H7 (cell line): ENCODE measurements at regions not wholly inside any gene's neighbourhood (a gene's known extent, or its start where the extent isn't known, plus 50 kb on each side); places are given as distances from the start of the nearest gene placed in this dataset.
"Not testable (repeated sequence)": the region's sequence is repeated elsewhere in the genome, so short reads cannot be mapped to it uniquely, and the experiment has no call there.

ENCODE experiments used
- DNase-seq: peaks from one replicate; pipeline ENCODE4 v3.0.0; 2012
- H3K27me3 ChIP-seq: 2 replicates; pipeline ENCODE4 v1.6.0; 2011; ENCODE audit warnings: mild to moderate bottlenecking, low read length; ENCODE audit not compliant: control insufficient read depth, insufficient read depth
- H3K36me3 ChIP-seq: replicated peaks from 2 replicates; pipeline ENCODE4 v1.5.1; 2011; ENCODE audit warnings: low read length; ENCODE audit not compliant: control insufficient read depth, insufficient read depth
- H3K4me3 ChIP-seq: 2 replicates; pipeline ENCODE4 v1.5.1; 2011; ENCODE audit warnings: low read depth, mild to moderate bottlenecking, control low read depth, low read length, moderate library complexity; ENCODE audit not compliant: insufficient read depth

DNA sequence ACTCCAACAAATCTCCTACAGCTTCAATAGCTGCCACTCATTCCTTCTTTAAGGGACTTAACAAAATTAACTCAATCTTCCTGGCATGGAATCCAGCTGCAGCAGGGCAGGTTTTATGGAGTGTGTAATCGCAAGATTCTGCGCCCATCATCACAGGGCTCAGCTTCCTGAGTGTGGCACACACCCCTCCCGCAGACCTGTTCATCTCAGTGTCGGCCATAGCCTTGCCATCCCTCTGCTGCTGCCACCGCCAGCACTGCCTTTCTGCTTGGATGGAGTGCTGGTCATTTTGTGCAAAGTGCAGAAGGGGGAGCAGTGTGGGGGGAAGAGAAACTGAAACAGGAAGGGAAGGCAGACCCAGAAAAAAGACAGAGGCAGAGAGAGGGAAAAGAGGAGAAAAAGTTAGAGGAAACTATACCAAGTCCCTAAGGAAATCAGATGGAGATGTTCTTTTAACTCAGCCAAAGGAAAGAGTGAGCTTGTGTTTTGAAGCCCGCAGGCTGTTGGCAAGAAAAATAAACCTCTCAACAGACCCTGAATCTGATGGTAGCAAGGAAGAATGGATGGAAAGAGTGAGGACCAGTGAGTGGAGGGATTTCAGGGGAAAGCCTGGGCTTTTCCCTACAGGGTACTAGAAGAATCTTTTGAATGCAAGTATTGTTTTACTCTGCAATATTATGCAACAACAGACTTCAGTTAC is 324.2 kb downstream of the SEC16B start:
- DNase-seq = no peak
- H3K4me3 ChIP-seq = no peak overlapping the region

DNA sequence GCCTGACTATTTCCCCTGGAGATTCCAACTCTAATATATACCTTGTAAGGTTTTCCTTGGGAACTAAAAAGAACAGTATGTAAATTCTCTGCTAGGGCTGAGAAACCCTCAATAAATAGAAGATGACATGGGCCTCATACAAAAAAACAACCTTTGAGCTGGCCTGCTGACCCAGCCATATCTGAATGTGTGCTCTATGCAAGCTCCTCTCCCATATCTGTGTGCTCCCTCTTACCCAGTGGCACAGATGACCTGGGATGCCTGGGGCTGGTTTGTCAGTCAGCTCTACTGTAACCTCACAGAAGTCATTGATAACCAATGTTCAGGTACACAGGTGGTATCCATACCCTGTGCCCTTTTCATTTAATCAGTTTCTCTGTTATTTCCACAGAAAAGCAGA is 329.2 kb downstream of the SEC16B start:
- H3K36me3 ChIP-seq = no peaks in the 10 kb centered on the region
- H3K27me3 ChIP-seq = no peaks in the 10 kb centered on the region
- no peak overlapping the region for H3K4me3 ChIP-seq
- DNase-seq = no peak

More for the DNA sequence above, 324.2 kb downstream of the SEC16B start:
- Histone ChIP-seq H3K27me3 (no peaks in the 10 kb centered on the region), H3K36me3 (no peaks in the 10 kb centered on the region)

DNA sequence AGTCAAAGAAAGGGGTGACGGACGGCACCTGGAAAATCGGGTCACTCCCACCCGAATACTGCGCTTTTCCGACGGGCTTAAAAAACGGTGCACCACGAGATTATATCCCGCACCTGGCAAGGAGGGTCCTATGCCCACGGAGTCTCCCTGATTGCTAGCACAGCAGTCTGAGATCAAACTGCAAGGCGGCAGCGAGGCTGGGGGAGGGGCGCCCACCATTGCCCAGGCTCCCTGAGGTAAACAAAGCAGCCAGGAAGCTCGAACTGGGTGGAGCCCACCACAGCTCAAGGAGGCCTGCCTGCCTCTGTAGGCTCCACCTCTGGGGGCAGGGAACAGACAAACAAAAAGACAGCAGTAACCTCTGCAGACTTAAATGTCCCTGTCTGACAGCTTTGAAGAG is 335.7 kb downstream of the SEC16B start:
- H3K4me3 ChIP-seq = peak overlapping the region; percentile 34
- DNase-seq, H3K36me3 ChIP-seq: not testable (repeated sequence)

DNA sequence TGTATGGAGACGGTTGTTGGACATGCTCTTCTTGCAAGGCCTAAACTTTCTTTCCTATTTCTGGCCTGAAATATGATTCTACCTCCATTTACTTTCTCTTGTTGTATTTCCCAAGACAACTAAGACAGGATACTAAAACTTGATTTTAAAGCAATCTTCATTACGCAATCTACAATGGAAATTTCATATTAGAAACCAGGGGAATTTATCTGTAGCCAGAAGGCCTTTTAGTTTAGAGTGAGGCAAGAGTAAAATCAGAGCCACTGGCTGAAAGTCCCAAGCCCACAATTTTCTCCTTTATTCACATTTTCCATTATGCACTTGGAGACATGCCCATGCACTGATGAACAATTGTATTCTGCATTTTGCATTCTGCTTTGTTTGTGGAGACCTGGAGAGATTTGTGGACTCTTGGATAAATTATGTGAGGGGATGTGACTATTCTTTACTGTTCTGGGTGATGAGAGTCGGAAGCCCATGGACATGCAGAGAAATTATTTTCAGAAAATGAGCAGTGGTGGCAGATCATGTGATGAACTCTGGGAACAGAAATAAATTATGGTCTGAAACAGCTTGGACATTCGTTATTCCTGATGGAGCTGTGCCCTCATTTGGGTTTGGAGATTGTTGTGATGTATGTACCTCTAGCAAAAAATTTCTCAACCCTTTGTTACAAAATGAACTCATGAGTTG is 336.8 kb downstream of the SEC16B start:
- Histone ChIP-seq H3K36me3 (no peaks in the 10 kb centered on the region), H3K27me3 (peaks cover 1% of the 10 kb centered on the region; the same call in 1 of the 2 replicates), H3K4me3 (no peak overlapping the region)
- no peak for DNase-seq

More for the DNA sequence above, 335.7 kb downstream of the SEC16B start:
- not testable (repeated sequence) for H3K27me3 ChIP-seq

DNA sequence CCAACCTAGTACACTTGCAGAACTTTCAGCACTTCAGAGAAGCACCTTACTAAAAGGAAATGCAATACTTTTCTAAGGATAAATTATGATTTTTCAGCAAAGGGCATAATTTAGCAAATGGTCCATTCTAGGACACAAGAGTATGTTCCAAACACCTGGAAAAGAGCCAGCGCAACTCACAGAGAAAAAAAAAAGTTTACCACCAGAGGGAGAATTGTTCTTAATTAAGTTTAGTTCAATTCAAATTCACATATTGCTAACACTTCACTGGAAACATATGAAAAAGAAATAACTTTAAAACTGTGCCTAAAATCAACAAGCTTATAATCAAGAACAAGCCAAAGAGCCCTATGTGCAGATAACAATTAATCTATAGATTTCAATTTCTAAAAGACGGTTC is 338.1 kb downstream of the SEC16B start:
- Histone ChIP-seq H3K4me3 (no peak overlapping the region), H3K27me3 (peaks cover 1% of the 10 kb centered on the region; the same call in 1 of the 2 replicates), H3K36me3 (no peaks in the 10 kb centered on the region)
- DNase-seq = no peak

DNA sequence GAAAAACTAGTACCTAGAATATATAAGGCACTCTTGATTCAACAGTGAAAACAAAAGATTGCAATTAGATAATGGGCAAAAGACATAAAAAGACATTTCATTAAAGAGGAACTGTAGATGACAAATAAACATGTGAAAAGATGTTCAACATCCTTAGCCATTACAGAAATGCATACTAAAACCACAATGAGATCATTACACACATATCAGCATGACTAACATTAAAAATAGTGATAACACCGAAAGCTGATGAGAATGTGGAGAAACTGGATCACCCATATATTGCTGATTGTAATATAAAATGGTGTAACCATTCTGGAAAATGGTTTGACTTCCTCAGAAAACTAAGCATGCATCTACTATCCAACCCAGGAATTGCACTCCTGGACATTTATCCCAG is 340.3 kb downstream of the SEC16B start:
- peaks cover 1% of the 10 kb centered on the region; the same call in 1 of the 2 replicates for H3K27me3 ChIP-seq
- no peaks in the 10 kb centered on the region for H3K36me3 ChIP-seq
- no peak for DNase-seq
- no peak overlapping the region for H3K4me3 ChIP-seq

DNA sequence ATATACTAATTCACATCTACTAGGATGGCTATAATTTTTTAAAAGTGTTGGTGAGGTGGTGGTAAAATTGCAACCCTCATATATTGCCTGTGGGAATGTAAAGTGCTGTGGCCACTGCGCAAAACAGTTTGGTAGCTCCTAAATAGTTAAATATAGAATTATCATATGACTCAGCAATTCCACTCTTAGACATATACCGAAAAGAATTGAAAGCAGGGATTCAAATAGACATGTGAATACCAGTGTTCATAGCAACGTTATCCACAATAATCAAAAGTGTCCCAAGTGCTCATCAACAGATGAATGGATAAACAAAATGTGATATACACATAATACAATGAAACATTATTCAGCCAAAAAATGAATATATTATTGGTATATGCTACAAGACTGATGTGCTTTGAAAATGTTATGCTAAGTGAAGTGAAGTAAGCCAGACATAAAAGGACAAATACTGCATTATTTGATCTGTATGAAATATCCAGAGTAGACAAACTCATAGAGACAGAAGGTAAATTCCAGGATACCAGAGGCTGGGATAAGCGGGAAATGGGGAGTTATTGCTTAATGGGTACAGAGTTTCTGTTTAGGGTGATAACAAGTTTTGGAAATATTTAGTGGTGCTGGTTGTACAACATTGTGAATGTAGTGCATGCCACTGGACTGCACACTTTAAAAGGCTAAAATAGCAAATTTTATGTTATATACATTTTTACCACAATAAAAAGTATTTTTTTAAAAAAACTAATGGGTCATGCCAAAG is 342.5 kb downstream of the SEC16B start:
- Histone ChIP-seq H3K4me3 (no peak overlapping the region), H3K27me3 (no peaks in the 10 kb centered on the region), H3K36me3 (no peaks in the 10 kb centered on the region)
- DNase-seq = no peak

DNA sequence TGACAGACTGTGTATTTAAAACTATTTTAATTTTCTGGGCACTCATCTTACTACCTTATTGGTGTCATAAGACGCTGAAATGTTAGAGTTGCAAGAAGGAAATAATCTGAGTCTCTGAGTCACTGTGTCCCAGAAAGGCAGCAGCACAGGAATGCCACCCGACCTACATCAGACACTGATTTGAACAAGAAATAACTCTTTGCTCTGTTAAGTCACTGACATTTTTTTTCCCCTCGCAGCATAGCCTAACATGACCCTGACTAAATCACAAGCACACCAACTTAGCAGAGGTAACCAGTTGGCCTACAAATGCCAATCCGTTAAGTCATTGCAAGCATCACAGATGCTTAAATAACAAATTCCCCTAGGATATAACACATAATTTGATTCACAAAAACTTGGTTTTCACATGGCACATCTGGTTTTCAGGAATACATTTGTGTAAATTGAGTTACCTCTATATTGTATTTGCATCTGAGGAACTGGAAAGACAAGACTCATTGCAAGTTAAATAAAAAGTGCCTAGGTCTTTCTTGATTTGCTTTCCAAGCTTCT is 349.1 kb downstream of the SEC16B start:
- Histone ChIP-seq H3K4me3 (no peak overlapping the region), H3K27me3 (no peaks in the 10 kb centered on the region), H3K36me3 (no peaks in the 10 kb centered on the region)
- no peak for DNase-seq

DNA sequence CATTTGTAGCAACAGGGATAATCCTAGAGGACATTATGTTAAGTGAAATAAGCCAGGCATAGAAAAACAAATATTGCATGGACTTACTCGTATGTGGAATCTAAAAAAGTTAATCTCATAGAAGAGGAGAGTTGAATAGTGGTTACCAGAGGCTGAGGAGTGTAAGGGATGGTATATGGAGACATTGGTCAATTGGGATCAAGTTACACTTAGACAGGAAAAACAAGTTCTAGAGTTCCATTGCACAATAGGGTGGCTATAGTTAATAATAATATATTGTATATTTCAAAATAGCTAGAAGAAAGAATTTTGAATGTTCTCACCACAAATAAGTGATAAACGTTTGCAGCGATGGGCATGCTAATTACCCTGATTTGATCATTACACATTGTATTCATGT is 354.6 kb downstream of the SEC16B start:
- H3K4me3 ChIP-seq = no peak overlapping the region
- H3K27me3 ChIP-seq = no peaks in the 10 kb centered on the region
- no peak for DNase-seq
- no peaks in the 10 kb centered on the region for H3K36me3 ChIP-seq

DNA sequence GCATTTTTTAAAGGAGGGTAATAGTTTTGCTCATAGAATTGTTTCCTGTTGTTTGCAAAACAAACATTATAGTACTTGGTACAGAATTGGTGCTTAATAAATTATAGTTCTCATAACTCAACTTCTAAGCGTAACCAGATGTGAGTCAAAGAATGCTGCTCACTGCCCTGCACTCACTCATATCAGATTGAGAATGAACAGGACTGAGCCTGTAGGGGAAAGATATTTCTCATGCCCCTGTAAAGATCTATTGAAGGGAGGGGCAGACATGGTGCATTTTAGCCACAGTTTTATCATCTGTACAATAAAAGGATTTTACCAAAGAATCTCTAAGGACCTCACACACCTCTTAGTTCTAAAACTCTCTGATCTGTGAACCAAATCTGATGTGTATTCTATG is 358.5 kb downstream of the SEC16B start:
- DNase-seq = no peak
- Histone ChIP-seq H3K27me3 (no peaks in the 10 kb centered on the region), H3K36me3 (no peaks in the 10 kb centered on the region), H3K4me3 (no peak overlapping the region)

DNA sequence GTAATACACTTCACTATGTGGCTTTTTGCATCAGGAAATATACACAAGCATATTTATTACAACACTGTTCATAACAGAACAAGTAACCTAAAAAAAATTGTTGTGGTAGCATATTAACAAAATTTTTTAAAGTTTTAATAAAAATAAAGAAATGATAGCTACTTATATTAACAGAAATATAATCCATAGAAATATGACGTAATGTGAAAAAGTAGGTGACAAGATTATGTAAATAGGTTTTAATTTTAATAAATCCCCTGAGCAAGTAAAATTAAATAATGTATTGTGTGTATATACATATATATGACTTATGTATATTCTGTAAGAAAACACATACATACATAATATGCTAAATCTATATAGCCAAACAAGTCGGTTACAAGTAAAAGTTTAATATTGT is 359.9 kb downstream of the SEC16B start:
- Histone ChIP-seq H3K36me3 (no peaks in the 10 kb centered on the region), H3K27me3 (no peaks in the 10 kb centered on the region), H3K4me3 (no peak overlapping the region)
- no peak for DNase-seq

DNA sequence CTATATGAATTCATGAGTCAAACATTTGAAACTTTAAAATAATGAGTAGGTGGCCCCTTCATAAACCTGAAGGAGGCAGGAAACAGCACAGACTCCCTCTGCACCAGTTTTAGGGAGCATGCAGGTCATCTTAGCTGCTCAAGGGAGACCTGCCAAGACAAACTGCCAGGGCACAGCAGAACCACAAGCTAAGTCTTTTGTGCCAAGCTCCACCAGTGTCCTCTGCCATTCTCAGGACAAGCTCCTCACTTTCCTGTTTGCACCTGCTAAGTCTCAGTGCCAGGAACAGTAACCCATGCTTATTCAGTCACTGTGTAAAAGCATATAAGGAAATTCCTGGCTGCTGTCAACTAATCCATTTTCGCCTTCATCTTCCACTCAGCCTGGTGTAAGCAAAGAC is 368.9 kb downstream of the SEC16B start:
- Histone ChIP-seq H3K36me3 (no peaks in the 10 kb centered on the region), H3K4me3 (no peak overlapping the region), H3K27me3 (no peaks in the 10 kb centered on the region)
- no peak for DNase-seq

DNA sequence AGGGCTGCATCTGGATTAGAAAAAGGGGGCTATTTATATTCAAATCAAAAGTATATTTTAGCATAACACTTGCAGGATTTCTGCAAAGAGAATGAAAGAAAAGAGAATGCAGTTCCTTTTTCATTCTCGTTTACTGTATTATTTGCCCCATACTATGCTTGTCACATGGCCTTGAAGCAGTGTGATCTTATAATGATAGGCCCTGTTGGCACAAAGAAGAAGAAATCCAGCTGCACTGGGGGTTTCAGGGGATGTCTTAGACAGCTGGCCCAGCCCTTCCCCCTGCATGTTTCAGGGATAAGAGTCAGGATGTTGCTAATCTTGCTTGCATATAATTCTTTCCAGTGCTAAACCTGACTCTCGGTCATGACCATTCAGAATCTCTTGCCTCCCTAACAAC is 369.5 kb downstream of the SEC16B start:
- no peaks in the 10 kb centered on the region for H3K36me3 ChIP-seq
- no peak overlapping the region for H3K4me3 ChIP-seq
- DNase-seq = no peak
- no peaks in the 10 kb centered on the region for H3K27me3 ChIP-seq

DNA sequence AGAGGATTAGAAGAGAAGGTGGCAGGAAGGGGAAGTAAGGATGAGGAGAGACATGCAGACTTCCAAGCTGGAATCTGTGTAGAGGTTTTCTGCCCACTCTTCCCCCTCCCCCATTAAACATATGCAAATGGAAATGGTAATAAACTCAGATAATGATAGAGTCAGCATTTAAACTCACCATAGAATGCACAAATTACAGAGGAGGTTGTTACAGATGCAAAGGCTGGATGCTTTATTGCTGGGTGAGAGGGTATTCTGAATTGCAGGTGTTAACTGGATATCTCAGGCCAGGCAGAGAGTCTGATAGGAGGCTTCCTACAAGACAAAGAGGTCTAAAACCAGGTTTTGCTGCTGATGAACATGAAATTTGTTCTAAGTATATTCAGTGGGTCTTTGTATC is 372.5 kb downstream of the SEC16B start:
- H3K36me3 ChIP-seq = no peaks in the 10 kb centered on the region
- no peak for DNase-seq
- no peak overlapping the region for H3K4me3 ChIP-seq
- H3K27me3 ChIP-seq = no peaks in the 10 kb centered on the region

DNA sequence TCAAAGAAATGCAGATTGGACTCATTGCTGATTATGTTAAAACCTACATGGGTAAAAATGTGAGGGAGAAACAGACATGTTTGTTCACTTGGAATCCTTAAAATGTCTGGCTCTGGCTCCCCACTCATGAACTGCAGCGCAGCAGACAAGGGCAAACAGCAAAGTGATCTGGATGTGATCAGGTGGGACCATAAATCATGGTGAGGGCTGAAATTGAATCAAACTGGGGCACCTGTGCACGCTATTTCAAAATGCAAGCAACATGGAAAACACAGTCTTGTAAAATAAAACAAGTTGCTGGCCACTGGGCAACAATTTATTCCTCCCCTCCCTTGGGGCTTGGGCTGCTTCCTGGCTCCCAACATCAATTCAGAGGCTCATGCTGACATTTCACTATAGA is 373.4 kb downstream of the SEC16B start:
- no peaks in the 10 kb centered on the region for H3K36me3 ChIP-seq
- no peaks in the 10 kb centered on the region for H3K27me3 ChIP-seq
- DNase-seq = no peak
- H3K4me3 ChIP-seq = no peak overlapping the region
